HepG2 (cell line): ENCODE measurements at regions not wholly inside any gene's neighbourhood (a gene's known extent, or its start where the extent isn't known, plus 50 kb on each side); places are given as distances from the start of the nearest gene placed in this dataset.
"Not testable (repeated sequence)": the region's sequence is repeated elsewhere in the genome, so short reads cannot be mapped to it uniquely, and the experiment has no call there.

ENCODE experiments used
- ATAC-seq: fragments of 200-7000 bp; cut with Tn5 transposase; 3 replicates; pipeline ENCODE4 v1.9.1; 2020; ENCODE audit warnings: mild to moderate bottlenecking, moderate library complexity
- BruUV-seq: library from RNA; stranded (reverse); fragments of 400-500 nt; replicated peaks from 2 replicates; lab custom pipeline; 2021; lab: Mats Ljungman, UMichigan
- CTCF ChIA-PET: fragments of 300-600 bp; formaldehyde crosslinking; extraction: SDS; loops from one replicate; lab custom pipeline; 2021; ENCODE audit warnings: low total read pairs, inconsistent platforms, low intra/inter-chr PET ratio; lab: Yijun Ruan, JAX
- POLR2A ChIA-PET: fragments of 350-600 bp; sonication (Branson Sonifier 250); formaldehyde crosslinking; loops from one replicate; lab custom pipeline; 2020; ENCODE audit warnings: antibody characterized with exemption, inconsistent platforms; lab: Yijun Ruan, JAX
- DNase-seq: peaks from one replicate; pipeline ENCODE4 v3.0.0-alpha.2; 2015; ENCODE audit warnings: low spot score
- FAIRE-seq: peaks from 3 replicates; lab custom pipeline; 2011; peaks lifted over from hg19 to GRCh38; lab: Jason Lieb, UNC
- H2AFZ ChIP-seq: one replicate; pipeline ENCODE4 v1.6.1; 2011; ENCODE audit warnings: low read length, inconsistent platforms
- H3K27ac ChIP-seq: fragments of 300-600 bp; 3 replicates; pipeline ENCODE4 v1.8.0; 2011; ENCODE audit warnings: mixed run types, mild to moderate bottlenecking, mixed read lengths, low read length, inconsistent platforms; ENCODE audit not compliant: insufficient read depth; ENCODE audit errors: extremely low read length
- H3K27me3 ChIP-seq, 2 experiments: fragments of 200-600 bp in 1 of 2; 2 replicates in 1 of 2; 3 replicates in 1 of 2; pipeline versions ENCODE4 v1.6.0 to v1.8.0; 2011; ENCODE audit warnings: low read length in 2 of 2, mild to moderate bottlenecking in 2 of 2, moderate library complexity in 2 of 2, inconsistent platforms in 1 of 2; ENCODE audit not compliant: insufficient read depth in 2 of 2, control insufficient read depth in 1 of 2
- H3K36me3 ChIP-seq, 2 experiments: fragments of 200-600 bp in 1 of 2; replicated peaks in 1 of 2; 2 replicates in 1 of 2; 3 replicates in 1 of 2; pipeline versions ENCODE4 v1.5.1 to v1.8.0; 2011; ENCODE audit warnings: low read length in 2 of 2, inconsistent platforms in 1 of 2; ENCODE audit not compliant: insufficient read depth in 2 of 2, control insufficient read depth in 1 of 2
- H3K4me1 ChIP-seq: 2 replicates; pipeline ENCODE4 v1.5.1; 2012; ENCODE audit warnings: low read length, inconsistent platforms; ENCODE audit not compliant: insufficient read depth
- H3K4me2 ChIP-seq: 2 replicates; pipeline ENCODE4 v1.6.0; 2011; ENCODE audit warnings: low read depth, low read length, inconsistent platforms
- H3K4me3 ChIP-seq, 3 experiments: fragments of 200-600 bp in 1 of 3; sonication (generic), shearing (Covaris generic) in 1 of 3; replicated peaks in 1 of 3; 2 replicates each; pipeline ENCODE4 v1.5.1; 2011 to 2016; ENCODE audit warnings: low read length in 3 of 3, inconsistent platforms in 2 of 3, low read depth in 2 of 3, mild to moderate bottlenecking in 2 of 3, control low read depth in 1 of 3, mixed read lengths in 1 of 3; ENCODE audit not compliant: insufficient read depth in 1 of 3
- H3K79me2 ChIP-seq: one replicate; pipeline ENCODE4 v1.6.1; 2011; ENCODE audit warnings: low read length, inconsistent platforms; ENCODE audit not compliant: insufficient read depth
- H3K9ac ChIP-seq: 2 replicates; pipeline ENCODE4 v1.6.0; 2011; ENCODE audit warnings: mild to moderate bottlenecking, low read depth, low read length, inconsistent platforms; ENCODE audit not compliant: insufficient read depth
- H3K9me3 ChIP-seq: 2 replicates; pipeline ENCODE4 v1.5.1; 2012; ENCODE audit warnings: mild to moderate bottlenecking, low read length
- H4K20me1 ChIP-seq: 2 replicates; pipeline ENCODE4 v1.6.0; 2011; ENCODE audit warnings: inconsistent platforms, mild to moderate bottlenecking, low read length, moderate library complexity; ENCODE audit not compliant: insufficient read depth
- KDM5B ChIP-seq: sonication (generic); formaldehyde crosslinking; IDR thresholded peaks from 2 replicates; pipeline ENCODE4 v1.4.0; 2020; ENCODE audit warnings: missing genetic modification reagents, mild to moderate bottlenecking, borderline replicate concordance
- U2AF1 ChIP-seq: fragments of 200-400 bp; formaldehyde crosslinking; optimal IDR thresholded peaks from 2 replicates; pipeline ENCODE3; 2017; ENCODE audit warnings: mild to moderate bottlenecking, low read depth, low read length
- ZNF264 ChIP-seq: sonication (generic); formaldehyde crosslinking; IDR thresholded peaks from 2 replicates; pipeline ENCODE4 v1.4.0; 2020; ENCODE audit warnings: missing genetic modification reagents
- ZSCAN22 ChIP-seq: sonication (generic); formaldehyde crosslinking; IDR thresholded peaks from 2 replicates; pipeline ENCODE4 v1.4.0; 2020; ENCODE audit warnings: mild to moderate bottlenecking, missing genetic modification reagents
- WGBS: methylation state at CpG from one replicate; pipeline ENCODE4 v1.1.6; 2017; ENCODE audit warnings: low lambda C conversion rate; 5-methylcytosine and 5-hydroxymethylcytosine counted together
- in situ Hi-C: cut with HindIII; loops from 2 replicates; pipeline ENCODE4 v1.10.0; 2017; ENCODE audit warnings: low pct_unique_long_range_greater_than_20kb; ENCODE audit not compliant: extremely low pct_ligation_motif_present
- intact Hi-C: fragments of 100-400 bp; cut with micrococcal nuclease; formaldehyde crosslinking; loops from one replicate; pipeline ENCODE4 v1.10.0; 2022; ENCODE audit not compliant: unreplicated experiment
- TF ChIP-seq, protein P1 (sequence below): sonication (generic); formaldehyde crosslinking; IDR thresholded peaks from 2 replicates; pipeline ENCODE4 v1.8.0; 2022; ENCODE audit warnings: missing genetic modification reagents, mild to moderate bottlenecking, inconsistent platforms, borderline replicate concordance
- TF ChIP-seq, protein P2 (sequence below), 2 experiments: sonication (generic) in 1 of 2; formaldehyde crosslinking in 1 of 2; IDR thresholded peaks; 2 replicates each; pipeline versions ENCODE4 v1.6.1 to v1.9.0; 2014 to 2022; ENCODE audit warnings: antibody characterized with exemption in 1 of 2, borderline replicate concordance in 1 of 2, inconsistent platforms in 1 of 2, low read depth in 1 of 2, missing genetic modification reagents in 1 of 2
- TF ChIP-seq, protein P3 (sequence below): IDR thresholded peaks from 2 replicates; pipeline ENCODE4 v1.6.1; 2012; ENCODE audit warnings: low read length, improper control_type of control experiment

DNA sequence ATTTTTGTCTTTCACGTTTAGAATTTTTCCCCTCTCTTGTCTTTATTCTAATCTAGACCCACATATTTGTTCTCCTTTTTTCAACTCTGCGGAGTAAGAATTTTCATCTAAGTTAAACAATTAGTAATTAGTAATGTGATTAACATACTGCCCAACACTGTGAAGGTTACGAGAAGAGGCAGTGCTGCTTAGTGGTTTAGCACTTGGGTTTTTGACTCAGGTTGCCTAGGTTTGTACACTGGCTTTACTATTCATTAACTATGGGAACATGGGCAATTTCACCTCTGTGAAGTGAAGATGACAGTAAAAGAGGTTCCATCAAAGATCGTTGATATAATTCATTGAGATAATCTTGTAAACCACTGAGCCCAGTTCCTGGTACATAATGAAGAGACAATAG, 82.2 kb upstream of the PNPT1 start:
- BruUV-seq = no TSS peak
- Histone ChIP-seq H4K20me1 (no peaks in the 10 kb centered on the region), H3K4me3 (no peak overlapping the region), H3K36me3 (no peaks in the 10 kb centered on the region), H3K27me3 (no peaks in the 10 kb centered on the region), H3K79me2 (no peaks in the 10 kb centered on the region), H3K9ac (no peak overlapping the region), H2AFZ (no peak overlapping the region), H3K4me2 (no peak overlapping the region), H3K27ac (no peak overlapping the region), H3K4me1 (no peaks in the 10 kb centered on the region), H3K9me3 (no peaks in the 10 kb centered on the region)
- FAIRE-seq (no peak), DNase-seq (no peak), ATAC-seq (no peak)
- 2% methylated on average over 4 of the region's 4 CpGs for WGBS
- TF ChIP-seq, protein P1, sequence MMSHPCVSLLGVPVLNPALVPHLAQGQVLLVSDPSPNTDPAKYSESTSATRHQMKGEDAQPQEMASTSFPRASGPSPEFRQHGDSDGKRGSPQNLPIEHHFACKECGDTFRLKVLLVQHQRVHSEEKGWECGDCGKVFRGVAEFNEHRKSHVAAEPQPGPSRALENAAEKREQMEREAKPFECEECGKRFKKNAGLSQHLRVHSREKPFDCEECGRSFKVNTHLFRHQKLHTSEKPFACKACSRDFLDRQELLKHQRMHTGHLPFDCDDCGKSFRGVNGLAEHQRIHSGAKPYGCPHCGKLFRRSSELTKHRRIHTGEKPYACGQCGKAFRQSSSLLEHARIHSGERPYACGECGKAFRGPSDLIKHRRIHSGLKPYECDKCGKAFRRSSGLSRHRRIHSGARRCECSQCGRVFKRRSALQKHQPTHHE (CRISPR knock-in tag) = no peak
- TF ChIP-seq ZNF264 (no peak), U2AF1 (no peak), ZSCAN22 (CRISPR knock-in tag) (no peak), KDM5B (CRISPR knock-in tag) (no peak)
- TF ChIP-seq, protein P2, sequence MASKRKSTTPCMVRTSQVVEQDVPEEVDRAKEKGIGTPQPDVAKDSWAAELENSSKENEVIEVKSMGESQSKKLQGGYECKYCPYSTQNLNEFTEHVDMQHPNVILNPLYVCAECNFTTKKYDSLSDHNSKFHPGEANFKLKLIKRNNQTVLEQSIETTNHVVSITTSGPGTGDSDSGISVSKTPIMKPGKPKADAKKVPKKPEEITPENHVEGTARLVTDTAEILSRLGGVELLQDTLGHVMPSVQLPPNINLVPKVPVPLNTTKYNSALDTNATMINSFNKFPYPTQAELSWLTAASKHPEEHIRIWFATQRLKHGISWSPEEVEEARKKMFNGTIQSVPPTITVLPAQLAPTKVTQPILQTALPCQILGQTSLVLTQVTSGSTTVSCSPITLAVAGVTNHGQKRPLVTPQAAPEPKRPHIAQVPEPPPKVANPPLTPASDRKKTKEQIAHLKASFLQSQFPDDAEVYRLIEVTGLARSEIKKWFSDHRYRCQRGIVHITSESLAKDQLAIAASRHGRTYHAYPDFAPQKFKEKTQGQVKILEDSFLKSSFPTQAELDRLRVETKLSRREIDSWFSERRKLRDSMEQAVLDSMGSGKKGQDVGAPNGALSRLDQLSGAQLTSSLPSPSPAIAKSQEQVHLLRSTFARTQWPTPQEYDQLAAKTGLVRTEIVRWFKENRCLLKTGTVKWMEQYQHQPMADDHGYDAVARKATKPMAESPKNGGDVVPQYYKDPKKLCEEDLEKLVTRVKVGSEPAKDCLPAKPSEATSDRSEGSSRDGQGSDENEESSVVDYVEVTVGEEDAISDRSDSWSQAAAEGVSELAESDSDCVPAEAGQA (IDR thresholded peaks at IDR 0.05; ENCODE audit: low read depth) = no peak
- TF ChIP-seq, protein P2 (CRISPR knock-in tag; IDR thresholded peaks at IDR 0.05; ENCODE audit: borderline replicate concordance) = no peak
- TF ChIP-seq, protein P3, sequence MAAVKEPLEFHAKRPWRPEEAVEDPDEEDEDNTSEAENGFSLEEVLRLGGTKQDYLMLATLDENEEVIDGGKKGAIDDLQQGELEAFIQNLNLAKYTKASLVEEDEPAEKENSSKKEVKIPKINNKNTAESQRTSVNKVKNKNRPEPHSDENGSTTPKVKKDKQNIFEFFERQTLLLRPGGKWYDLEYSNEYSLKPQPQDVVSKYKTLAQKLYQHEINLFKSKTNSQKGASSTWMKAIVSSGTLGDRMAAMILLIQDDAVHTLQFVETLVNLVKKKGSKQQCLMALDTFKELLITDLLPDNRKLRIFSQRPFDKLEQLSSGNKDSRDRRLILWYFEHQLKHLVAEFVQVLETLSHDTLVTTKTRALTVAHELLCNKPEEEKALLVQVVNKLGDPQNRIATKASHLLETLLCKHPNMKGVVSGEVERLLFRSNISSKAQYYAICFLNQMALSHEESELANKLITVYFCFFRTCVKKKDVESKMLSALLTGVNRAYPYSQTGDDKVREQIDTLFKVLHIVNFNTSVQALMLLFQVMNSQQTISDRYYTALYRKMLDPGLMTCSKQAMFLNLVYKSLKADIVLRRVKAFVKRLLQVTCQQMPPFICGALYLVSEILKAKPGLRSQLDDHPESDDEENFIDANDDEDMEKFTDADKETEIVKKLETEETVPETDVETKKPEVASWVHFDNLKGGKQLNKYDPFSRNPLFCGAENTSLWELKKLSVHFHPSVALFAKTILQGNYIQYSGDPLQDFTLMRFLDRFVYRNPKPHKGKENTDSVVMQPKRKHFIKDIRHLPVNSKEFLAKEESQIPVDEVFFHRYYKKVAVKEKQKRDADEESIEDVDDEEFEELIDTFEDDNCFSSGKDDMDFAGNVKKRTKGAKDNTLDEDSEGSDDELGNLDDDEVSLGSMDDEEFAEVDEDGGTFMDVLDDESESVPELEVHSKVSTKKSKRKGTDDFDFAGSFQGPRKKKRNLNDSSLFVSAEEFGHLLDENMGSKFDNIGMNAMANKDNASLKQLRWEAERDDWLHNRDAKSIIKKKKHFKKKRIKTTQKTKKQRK = no peak
- ChIA-PET CTCF (no interaction called here), POLR2A (no interaction called here)
- intact Hi-C loops (no loop called here), in situ Hi-C loops (no loop called here)

DNA sequence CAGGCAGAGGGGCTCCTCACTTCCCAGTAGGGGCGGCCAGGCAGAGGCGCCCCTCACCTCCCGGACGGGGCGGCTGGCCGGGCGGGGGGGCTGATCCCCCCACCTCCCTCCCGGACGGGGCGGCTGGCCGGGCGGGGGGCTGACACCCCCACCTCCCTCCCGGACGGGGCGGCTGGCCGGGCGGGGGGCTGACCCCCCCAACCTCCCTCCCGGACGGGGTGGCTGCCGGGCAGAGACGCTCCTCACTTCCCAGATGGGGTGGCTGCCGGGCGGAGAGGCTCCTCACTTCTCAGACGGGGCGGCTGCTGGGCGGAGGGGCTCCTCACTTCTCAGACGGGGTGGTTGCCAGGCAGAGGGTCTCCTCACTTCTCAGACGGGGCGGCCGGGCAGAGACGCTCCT, 80.0 kb upstream of the PNPT1 start:
- DNase-seq, FAIRE-seq, H4K20me1 ChIP-seq, BruUV-seq, CTCF ChIA-PET, H3K27me3 ChIP-seq, intact Hi-C loops, H3K4me2 ChIP-seq, H2AFZ ChIP-seq, H3K36me3 ChIP-seq, H3K27ac ChIP-seq, H3K79me2 ChIP-seq, H3K4me1 ChIP-seq, ATAC-seq, H3K4me3 ChIP-seq, POLR2A ChIA-PET, H3K9ac ChIP-seq, in situ Hi-C loops, H3K9me3 ChIP-seq: not testable (repeated sequence)
- no CpG with 5 or more reads among the region's 31 CpGs for WGBS
